HG03565 (cell line): ENCODE measurements at regions not wholly inside any gene's neighbourhood (a gene's known extent, or its start where the extent isn't known, plus 50 kb on each side); places are given as distances from the start of the nearest gene placed in this dataset.

Experiments used
- ATAC-seq: cut with Tn5 transposase; IDR thresholded peaks from one replicate; pipeline ENCODE4 v1.9.1; 2021; ENCODE audit warnings: mild to moderate bottlenecking, moderate library complexity; ENCODE audit not compliant: unreplicated experiment

- no peak for ATAC-seq
Measured at GRCh38 chr2:105573490-105573889, 171.2 kb upstream of the NCK2 start.

GRCh38 chr2:105571445-105571987 is 172.7 kb upstream of the FHL2 start:
- peak; percentile 58 for ATAC-seq

- ATAC-seq = no peak
Measured at GRCh38 chr2:105570757-105571156, 171.9 kb upstream of the FHL2 start.

- ATAC-seq = no peak
Measured at GRCh38 chr2:105570326-105570725, 171.5 kb upstream of the FHL2 start.

GRCh38 chr2:105569606-105570005 is 170.8 kb upstream of the FHL2 start:
- no peak for ATAC-seq

GRCh38 chr2:105567996-105568494 is 169.2 kb upstream of the FHL2 start:
- no peak for ATAC-seq

- ATAC-seq = no peak
Measured at GRCh38 chr2:105563000-105563719, 164.3 kb upstream of the FHL2 start.

GRCh38 chr2:105561401-105561800 is 162.6 kb upstream of the FHL2 start:
- no peak for ATAC-seq

- ATAC-seq = no peak
Measured at GRCh38 chr2:105560157-105560556, 161.3 kb upstream of the FHL2 start.

GRCh38 chr2:105557021-105557920 is 158.4 kb upstream of the FHL2 start:
- no peak for ATAC-seq

- ATAC-seq = no peak
Measured at GRCh38 chr2:105556366-105556765, 157.5 kb upstream of the FHL2 start.

GRCh38 chr2:105554235-105554634 is 155.4 kb upstream of the FHL2 start:
- ATAC-seq = no peak

GRCh38 chr2:105553538-105554196 is 154.8 kb upstream of the FHL2 start:
- no peak for ATAC-seq

GRCh38 chr2:105546628-105546974 is 147.8 kb upstream of the FHL2 start:
- ATAC-seq = no peak

- ATAC-seq = no peak
Measured at GRCh38 chr2:105545730-105546627, 147.1 kb upstream of the FHL2 start.

GRCh38 chr2:105544591-105545377 is 145.9 kb upstream of the FHL2 start:
- no peak for ATAC-seq

GRCh38 chr2:105541189-105542050 is 142.6 kb upstream of the FHL2 start:
- ATAC-seq = no peak

GRCh38 chr2:105540642-105541041 is 141.8 kb upstream of the FHL2 start:
- no peak for ATAC-seq
